NB4 (cell line): ENCODE measurements at regions not wholly inside any gene's neighbourhood (a gene's known extent, or its start where the extent isn't known, plus 50 kb on each side); places are given as distances from the start of the nearest gene placed in this dataset.

Source experiments
- DNase-seq: peaks from one replicate; pipeline ENCODE4 v3.0.0; 2010; ENCODE audit warnings: low read depth
- H3K4me3 ChIP-seq: one replicate; pipeline ENCODE4 v1.5.1; 2011; ENCODE audit warnings: mild to moderate bottlenecking, low read depth, low read length, moderate library complexity
- MAX ChIP-seq: IDR thresholded peaks from 2 replicates; pipeline ENCODE4 v1.6.1; 2011; ENCODE audit warnings: low read depth, low read length
- MYC ChIP-seq: IDR thresholded peaks from 2 replicates; pipeline ENCODE4 v1.6.1; 2011; ENCODE audit warnings: low read depth, low read length
- POLR2A ChIP-seq: IDR thresholded peaks from 2 replicates; pipeline ENCODE4 v1.6.1; 2011; ENCODE audit warnings: mild to moderate bottlenecking; ENCODE audit not compliant: insufficient read length; ENCODE audit errors: extremely low read depth
- TF ChIP-seq, protein P1 (sequence below): IDR thresholded peaks from one replicate; pipeline ENCODE4 v1.5.1; 2012; ENCODE audit warnings: low read depth, low read length

DNA sequence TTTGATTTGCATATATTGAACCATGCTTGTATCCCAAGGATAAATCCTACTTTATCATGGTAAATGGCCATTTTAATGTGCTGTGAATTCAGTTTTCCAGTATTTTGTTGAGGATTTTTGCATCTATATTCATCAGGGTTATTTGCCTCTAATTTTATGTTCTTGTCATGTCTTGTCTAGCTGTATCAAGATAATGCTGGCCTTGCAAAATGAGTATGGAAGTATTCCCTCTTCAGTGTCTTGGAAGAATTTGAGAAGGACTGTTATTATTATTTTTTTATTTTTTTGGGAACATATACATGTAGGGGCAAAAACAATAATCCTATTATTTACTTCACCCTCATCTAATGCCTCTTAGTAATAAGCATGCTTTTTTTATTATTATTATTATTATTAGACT lies 398.0 kb upstream of the KCNH7 start:
- TF ChIP-seq POLR2A (no peak), MAX (no peak), MYC (no peak)
- TF ChIP-seq, protein P1, sequence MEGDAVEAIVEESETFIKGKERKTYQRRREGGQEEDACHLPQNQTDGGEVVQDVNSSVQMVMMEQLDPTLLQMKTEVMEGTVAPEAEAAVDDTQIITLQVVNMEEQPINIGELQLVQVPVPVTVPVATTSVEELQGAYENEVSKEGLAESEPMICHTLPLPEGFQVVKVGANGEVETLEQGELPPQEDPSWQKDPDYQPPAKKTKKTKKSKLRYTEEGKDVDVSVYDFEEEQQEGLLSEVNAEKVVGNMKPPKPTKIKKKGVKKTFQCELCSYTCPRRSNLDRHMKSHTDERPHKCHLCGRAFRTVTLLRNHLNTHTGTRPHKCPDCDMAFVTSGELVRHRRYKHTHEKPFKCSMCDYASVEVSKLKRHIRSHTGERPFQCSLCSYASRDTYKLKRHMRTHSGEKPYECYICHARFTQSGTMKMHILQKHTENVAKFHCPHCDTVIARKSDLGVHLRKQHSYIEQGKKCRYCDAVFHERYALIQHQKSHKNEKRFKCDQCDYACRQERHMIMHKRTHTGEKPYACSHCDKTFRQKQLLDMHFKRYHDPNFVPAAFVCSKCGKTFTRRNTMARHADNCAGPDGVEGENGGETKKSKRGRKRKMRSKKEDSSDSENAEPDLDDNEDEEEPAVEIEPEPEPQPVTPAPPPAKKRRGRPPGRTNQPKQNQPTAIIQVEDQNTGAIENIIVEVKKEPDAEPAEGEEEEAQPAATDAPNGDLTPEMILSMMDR, result no peak
- no peak for DNase-seq
- H3K4me3 ChIP-seq, result no peak overlapping the region

DNA sequence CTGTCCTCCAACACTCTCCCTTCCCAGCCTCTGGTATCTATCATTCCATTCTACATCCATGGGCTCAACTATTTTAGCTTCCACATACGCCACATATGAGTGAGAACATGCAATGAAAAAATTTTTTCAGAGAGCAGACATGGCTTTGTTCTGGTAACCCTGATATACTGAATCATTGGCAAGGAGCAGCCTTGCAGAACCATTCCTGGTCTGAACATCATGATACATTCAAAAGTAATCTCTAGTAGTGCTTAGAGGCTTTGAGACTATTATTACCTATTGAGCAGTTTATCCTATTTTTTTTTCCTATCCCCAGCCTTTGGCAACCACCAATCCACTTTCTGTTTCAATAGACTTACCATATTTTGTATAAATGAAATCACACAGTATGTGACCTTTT lies 393.1 kb upstream of the KCNH7 start:
- H3K4me3 ChIP-seq, result no peak overlapping the region
- TF ChIP-seq MYC, result no peak
- TF ChIP-seq MAX, result no peak
- TF ChIP-seq, protein P1, result no peak
- TF ChIP-seq POLR2A, result no peak
- DNase-seq, result no peak

GRCh38 chr2:163213661-163214081 lies 375.1 kb upstream of the KCNH7 start:
- TF ChIP-seq MAX (no peak), POLR2A (no peak), MYC (no peak)
- TF ChIP-seq, protein P1, result no peak
- no peak overlapping the region for H3K4me3 ChIP-seq
- DNase-seq, result peak; percentile 70

GRCh38 chr2:163210430-163210918 lies 371.9 kb upstream of the KCNH7 start:
- H3K4me3 ChIP-seq, result no peak overlapping the region
- no peak for DNase-seq
- TF ChIP-seq MYC, result no peak
- TF ChIP-seq, protein P1, result no peak
- TF ChIP-seq POLR2A, result no peak
- TF ChIP-seq MAX, result no peak

DNA sequence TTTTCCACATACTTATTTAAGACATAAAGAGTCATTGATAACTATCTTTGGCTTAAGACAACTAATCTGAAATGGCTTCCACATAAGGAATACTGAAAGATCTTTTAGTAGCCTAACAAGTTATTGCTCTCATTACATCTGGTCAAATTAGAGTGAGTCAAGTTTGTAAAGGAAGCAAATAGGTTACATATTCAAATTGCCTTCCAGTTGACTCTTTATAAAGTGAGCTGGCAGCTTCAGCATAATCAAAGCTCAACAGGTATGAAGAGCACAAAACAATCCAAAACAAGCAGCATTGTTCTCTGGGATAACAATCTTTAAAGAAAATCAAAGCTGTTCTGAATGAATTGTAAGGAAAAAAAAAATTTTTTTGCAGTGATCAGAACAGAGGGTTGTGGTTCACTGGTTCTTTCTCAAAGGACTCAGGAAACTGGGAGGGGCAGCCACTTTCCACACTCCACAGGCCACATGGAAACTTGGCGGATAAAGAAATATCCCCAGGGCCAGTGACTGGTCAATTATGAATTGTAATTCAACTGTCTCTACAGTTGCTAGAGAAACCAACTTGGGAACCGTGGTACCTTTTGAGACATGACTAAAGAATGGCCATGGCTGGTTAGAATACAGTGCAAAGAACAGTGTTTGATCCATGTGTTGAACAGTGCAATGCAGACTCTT lies 369.3 kb upstream of the KCNH7 start:
- TF ChIP-seq, protein P1, result no peak
- TF ChIP-seq POLR2A (no peak), MYC (no peak), MAX (no peak)
- no peak overlapping the region for H3K4me3 ChIP-seq
- no peak for DNase-seq
